Smooth muscle cell (in vitro differentiated cells): ENCODE measurements at regions not wholly inside any gene's neighbourhood (a gene's known extent, or its start where the extent isn't known, plus 50 kb on each side); places are given as distances from the start of the nearest gene placed in this dataset.
A peak's percentile ranks its signal among the peaks of the same experiment; 100 is the strongest.

Source experiments
- DNase-seq: peaks from one replicate; lab custom pipeline; 2025; ENCODE audit not compliant: unreplicated experiment; lab: John Stamatoyannopoulos, UW
- H2AFZ ChIP-seq: fragments of 200-600 bp; sonication (generic); 2 replicates; pipeline ENCODE4 v1.6.0; 2016; ENCODE audit warnings: antibody characterized with exemption, low read depth, mild to moderate bottlenecking
- H3F3A ChIP-seq: fragments of 200-600 bp; sonication (generic); 2 replicates; pipeline ENCODE4 v1.6.0; 2017; ENCODE audit warnings: antibody characterized with exemption, low read depth
- H3K27ac ChIP-seq: fragments of 200-600 bp; sonication (generic); 2 replicates; pipeline ENCODE4 v1.5.1; 2016; ENCODE audit warnings: low read depth, mild to moderate bottlenecking
- H3K27me3 ChIP-seq: fragments of 200-600 bp; sonication (generic); 2 replicates; pipeline ENCODE4 v1.6.1; 2016; ENCODE audit warnings: low read depth, mild to moderate bottlenecking
- H3K36me3 ChIP-seq: fragments of 200-600 bp; sonication (generic); 2 replicates; pipeline ENCODE4 v1.5.1; 2016; ENCODE audit warnings: low read depth
- H3K4me1 ChIP-seq: fragments of 200-600 bp; sonication (generic); 2 replicates; pipeline ENCODE4 v1.5.1; 2016; ENCODE audit warnings: low read depth
- H3K4me2 ChIP-seq: fragments of 200-600 bp; sonication (generic); 2 replicates; pipeline ENCODE4 v1.6.0; 2016; ENCODE audit warnings: mild to moderate bottlenecking
- H3K4me3 ChIP-seq: fragments of 200-600 bp; sonication (generic); 2 replicates; pipeline ENCODE4 v1.5.1; 2016; ENCODE audit warnings: mild to moderate bottlenecking
- H3K79me2 ChIP-seq: fragments of 200-600 bp; sonication (generic); 2 replicates; pipeline ENCODE4 v1.6.0; 2016; ENCODE audit warnings: low read depth, mild to moderate bottlenecking
- H3K9ac ChIP-seq: fragments of 200-600 bp; sonication (generic); 2 replicates; pipeline ENCODE4 v1.6.0; 2016; ENCODE audit warnings: low read depth
- H3K9me3 ChIP-seq: fragments of 200-600 bp; sonication (generic); replicated peaks from 2 replicates; pipeline ENCODE4 v1.5.1; 2016; ENCODE audit warnings: low read depth
- H4K20me1 ChIP-seq: fragments of 200-600 bp; sonication (generic); 2 replicates; pipeline ENCODE4 v1.6.0; 2016; ENCODE audit warnings: low read depth
- WGBS: methylation state at CpG from one replicate; pipeline ENCODE4 v1.1.7; 2016; ENCODE audit warnings: low lambda C conversion rate; 5-methylcytosine and 5-hydroxymethylcytosine counted together
- TF ChIP-seq, protein P1 (sequence below): fragments of 200-600 bp; sonication (generic); IDR thresholded peaks from 2 replicates; pipeline ENCODE4 v1.5.1; 2017; ENCODE audit warnings: borderline replicate concordance, mild to moderate bottlenecking, antibody characterized with exemption; ENCODE audit not compliant: insufficient read depth, poor library complexity, severe bottlenecking

DNA sequence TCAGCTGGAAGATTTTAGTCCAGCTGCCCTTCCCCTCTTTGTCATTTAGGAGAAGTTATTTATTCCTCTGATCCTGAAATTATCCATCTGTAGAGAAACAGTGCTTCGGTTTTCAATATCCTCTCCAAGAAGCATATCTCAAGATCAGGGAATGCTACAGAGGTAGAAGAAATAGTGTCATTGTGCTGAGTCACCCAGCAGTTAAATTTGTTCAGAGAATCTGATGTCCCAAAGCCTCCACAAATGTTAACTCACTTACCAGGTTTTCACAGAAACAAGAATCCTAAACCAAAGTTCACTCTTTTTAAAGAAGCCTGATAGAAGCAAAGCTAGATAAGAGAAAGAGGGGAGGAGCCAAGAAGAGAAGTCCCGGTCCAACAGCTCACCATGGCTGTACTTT, 480.7 kb upstream of the GYPC start:
- no peaks in the 10 kb centered on the region for H3F3A ChIP-seq
- H4K20me1 ChIP-seq: no peaks in the 10 kb centered on the region
- no peaks in the 10 kb centered on the region for H3K9me3 ChIP-seq
- TF ChIP-seq, protein P1, sequence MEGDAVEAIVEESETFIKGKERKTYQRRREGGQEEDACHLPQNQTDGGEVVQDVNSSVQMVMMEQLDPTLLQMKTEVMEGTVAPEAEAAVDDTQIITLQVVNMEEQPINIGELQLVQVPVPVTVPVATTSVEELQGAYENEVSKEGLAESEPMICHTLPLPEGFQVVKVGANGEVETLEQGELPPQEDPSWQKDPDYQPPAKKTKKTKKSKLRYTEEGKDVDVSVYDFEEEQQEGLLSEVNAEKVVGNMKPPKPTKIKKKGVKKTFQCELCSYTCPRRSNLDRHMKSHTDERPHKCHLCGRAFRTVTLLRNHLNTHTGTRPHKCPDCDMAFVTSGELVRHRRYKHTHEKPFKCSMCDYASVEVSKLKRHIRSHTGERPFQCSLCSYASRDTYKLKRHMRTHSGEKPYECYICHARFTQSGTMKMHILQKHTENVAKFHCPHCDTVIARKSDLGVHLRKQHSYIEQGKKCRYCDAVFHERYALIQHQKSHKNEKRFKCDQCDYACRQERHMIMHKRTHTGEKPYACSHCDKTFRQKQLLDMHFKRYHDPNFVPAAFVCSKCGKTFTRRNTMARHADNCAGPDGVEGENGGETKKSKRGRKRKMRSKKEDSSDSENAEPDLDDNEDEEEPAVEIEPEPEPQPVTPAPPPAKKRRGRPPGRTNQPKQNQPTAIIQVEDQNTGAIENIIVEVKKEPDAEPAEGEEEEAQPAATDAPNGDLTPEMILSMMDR: no peak
- H3K27me3 ChIP-seq: no peaks in the 10 kb centered on the region
- H3K4me1 ChIP-seq: no peaks in the 10 kb centered on the region
- H3K4me3 ChIP-seq: no peak overlapping the region
- no peak overlapping the region for H3K27ac ChIP-seq
- H3K9ac ChIP-seq: no peak overlapping the region
- no peak overlapping the region for H3K4me2 ChIP-seq
- DNase-seq: no peak
- WGBS: 63% methylated on average over 2 of the region's 2 CpGs
- no peaks in the 10 kb centered on the region for H3K79me2 ChIP-seq
- no peak overlapping the region for H2AFZ ChIP-seq
- no peaks in the 10 kb centered on the region for H3K36me3 ChIP-seq

DNA sequence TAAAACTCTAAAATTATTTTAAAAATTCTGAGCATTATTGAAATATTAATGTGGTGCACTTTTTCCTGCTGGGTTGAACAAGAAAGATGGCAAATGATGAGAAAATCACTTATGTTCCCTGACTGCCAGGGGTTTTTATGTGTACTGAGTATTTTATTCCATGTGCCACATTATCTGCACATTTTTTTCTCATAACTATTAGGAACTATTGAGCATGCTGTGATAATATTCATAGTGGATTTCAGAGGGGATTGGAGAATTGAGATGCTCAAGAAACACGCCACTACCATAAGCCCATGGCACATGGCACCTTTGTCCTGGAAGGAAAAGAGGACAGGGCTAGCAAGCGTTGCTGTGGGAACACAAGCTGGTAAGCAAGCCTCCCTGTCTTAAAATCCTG, 478.5 kb upstream of the GYPC start:
- Histone ChIP-seq H3K9me3 (no peaks in the 10 kb centered on the region), H3K4me2 (no peak overlapping the region), H3K9ac (no peak overlapping the region), H2AFZ (no peak overlapping the region), H3K79me2 (no peaks in the 10 kb centered on the region), H3K27ac (no peak overlapping the region), H3K27me3 (no peaks in the 10 kb centered on the region), H3F3A (no peaks in the 10 kb centered on the region), H3K4me1 (no peaks in the 10 kb centered on the region), H3K36me3 (no peaks in the 10 kb centered on the region), H3K4me3 (no peak overlapping the region), H4K20me1 (no peaks in the 10 kb centered on the region)
- TF ChIP-seq, protein P1: no peak
- WGBS: 97% methylated on average over 2 of the region's 2 CpGs
- no peak for DNase-seq

DNA sequence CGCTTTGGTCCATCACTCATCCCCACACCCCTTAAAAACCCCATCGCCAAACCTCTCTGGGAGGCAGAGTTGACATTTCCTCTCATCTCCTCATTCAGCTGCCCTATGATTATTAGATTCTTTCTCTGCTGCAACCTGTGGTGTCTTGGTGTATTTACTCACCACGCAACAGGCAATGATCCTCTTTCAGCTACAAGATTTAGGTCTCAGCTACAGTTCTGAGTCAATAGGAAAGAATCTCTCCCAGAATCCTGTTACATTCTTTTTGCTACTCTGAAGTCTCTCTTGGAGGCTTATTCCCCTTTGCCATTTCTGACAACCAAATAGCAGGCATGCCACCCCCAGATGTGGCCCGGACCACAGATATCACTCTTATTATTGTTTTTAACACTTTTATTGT, 468.3 kb upstream of the GYPC start:
- Histone ChIP-seq H3K27me3 (no peaks in the 10 kb centered on the region), H3F3A (no peaks in the 10 kb centered on the region), H3K4me2 (peak overlapping the region; percentile 44), H2AFZ (no peak overlapping the region), H3K9ac (no peak overlapping the region), H3K36me3 (no peaks in the 10 kb centered on the region), H3K79me2 (no peaks in the 10 kb centered on the region), H3K4me3 (no peak overlapping the region), H3K4me1 (peaks cover 5% of the 10 kb centered on the region), H4K20me1 (no peaks in the 10 kb centered on the region), H3K9me3 (no peaks in the 10 kb centered on the region), H3K27ac (peak overlapping the region; percentile 38)
- TF ChIP-seq, protein P1: no peak
- no peak for DNase-seq
- 30% methylated on average over 4 of the region's 4 CpGs for WGBS

DNA sequence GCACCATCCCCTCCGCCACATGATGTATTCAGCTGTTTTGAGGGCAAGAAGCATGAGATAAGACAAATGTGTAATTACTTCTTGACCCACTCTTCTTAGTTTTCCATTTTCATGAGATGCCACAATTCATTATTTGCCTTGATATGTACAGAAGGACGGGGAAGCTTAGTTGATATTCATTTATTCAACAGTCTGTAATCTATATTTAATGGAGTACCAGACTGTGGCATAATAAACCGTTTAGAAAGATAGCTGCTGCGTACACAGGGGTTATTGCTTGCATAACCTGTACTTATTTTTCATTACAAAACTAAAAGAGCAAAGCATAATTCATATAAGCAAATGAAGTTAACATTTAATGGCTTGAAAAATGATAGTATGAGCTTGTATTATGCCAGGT, 466.4 kb upstream of the GYPC start:
- no peak overlapping the region for H3K9ac ChIP-seq
- WGBS: 87% methylated on average over 4 of the region's 4 CpGs
- no peak overlapping the region for H3K27ac ChIP-seq
- no peak overlapping the region for H3K4me3 ChIP-seq
- no peaks in the 10 kb centered on the region for H3K36me3 ChIP-seq
- H2AFZ ChIP-seq: no peak overlapping the region
- peaks cover 5% of the 10 kb centered on the region for H3K4me1 ChIP-seq
- no peaks in the 10 kb centered on the region for H3K9me3 ChIP-seq
- H3K79me2 ChIP-seq: no peaks in the 10 kb centered on the region
- H3F3A ChIP-seq: no peaks in the 10 kb centered on the region
- H3K4me2 ChIP-seq: no peak overlapping the region
- no peaks in the 10 kb centered on the region for H4K20me1 ChIP-seq
- H3K27me3 ChIP-seq: no peaks in the 10 kb centered on the region
- TF ChIP-seq, protein P1: no peak
- DNase-seq: no peak
